ENCODE measurements at regions not wholly inside any gene's neighbourhood (a gene's known extent, or its start where the extent isn't known, plus 50 kb on each side); places are given as distances from the start of the nearest gene placed in this dataset.

DNA sequence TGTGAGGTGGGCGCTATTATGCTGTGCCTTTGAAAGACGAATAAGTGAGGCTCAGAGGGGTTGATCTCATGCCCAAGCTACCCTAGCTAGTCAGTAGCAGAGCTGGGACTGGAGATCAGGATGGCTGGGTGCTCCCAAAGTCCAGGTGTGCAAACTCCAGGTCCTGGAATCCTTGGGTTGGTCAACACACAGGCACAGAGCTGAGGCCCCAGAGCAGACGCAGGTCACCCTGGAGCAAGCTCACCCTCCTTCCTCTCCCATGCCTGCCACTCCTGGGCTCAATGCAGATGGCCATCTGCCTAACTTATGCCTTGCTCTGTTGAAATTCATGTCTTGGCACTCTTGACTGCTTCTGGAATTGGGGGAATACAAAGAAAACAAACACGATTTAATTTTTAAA is 587.2 kb downstream of the PTPRU start:
- Histone ChIP-seq H3K4me2 (ENCODE audit: control insufficient read depth, extremely low read depth, insufficient read depth, low read depth, low read length) (no peak overlapping the region), H2AFZ (ENCODE audit: control insufficient read depth, low read length) (no peak overlapping the region), H3K4me3 (ENCODE audit: control insufficient read depth in 2 of 3, extremely low read depth in 1 of 3, insufficient read depth in 2 of 3, low read depth in 1 of 3, low read length in 3 of 3) (no peak overlapping the region), H3K27ac (ENCODE audit: control insufficient read depth, insufficient read depth, low read length) (no peak overlapping the region), H3K79me2 (ENCODE audit: control insufficient read depth, insufficient read depth, low read length) (no peaks in the 10 kb centered on the region), H3K36me3 (ENCODE audit: control insufficient read depth in 2 of 2, extremely low read depth in 1 of 2, insufficient read depth in 2 of 2, low read length in 2 of 2) (no peaks in the 10 kb centered on the region), H3K27me3 (ENCODE audit: control insufficient read depth, extremely low read depth, insufficient read depth, low read length) (no peaks in the 10 kb centered on the region), H3K9me3 (ENCODE audit: control insufficient read depth, low read depth, low read length) (peaks cover 2% of the 10 kb centered on the region), H3K9me1 (ENCODE audit: control insufficient read depth, extremely low read depth, insufficient read depth, low read length) (no peaks in the 10 kb centered on the region), H4K20me1 (ENCODE audit: control insufficient read depth, extremely low read depth, insufficient read depth, low read length) (no peaks in the 10 kb centered on the region), H3K9ac (ENCODE audit: control insufficient read depth, extremely low read depth, insufficient read depth, low read length) (no peak overlapping the region), H3K4me1 (ENCODE audit: control insufficient read depth, extremely low read depth, insufficient read depth, low read length) (no peaks in the 10 kb centered on the region)
- DNase-seq (ENCODE audit: low read depth, low spot score) (no peak), FAIRE-seq (no peak)
- dilution Hi-C loops (cut with MboI; ENCODE audit: extremely low pct_ligation_motif_present, low sequenced_read_pairs), result no loop called here
- TF ChIP-seq, protein P1, sequence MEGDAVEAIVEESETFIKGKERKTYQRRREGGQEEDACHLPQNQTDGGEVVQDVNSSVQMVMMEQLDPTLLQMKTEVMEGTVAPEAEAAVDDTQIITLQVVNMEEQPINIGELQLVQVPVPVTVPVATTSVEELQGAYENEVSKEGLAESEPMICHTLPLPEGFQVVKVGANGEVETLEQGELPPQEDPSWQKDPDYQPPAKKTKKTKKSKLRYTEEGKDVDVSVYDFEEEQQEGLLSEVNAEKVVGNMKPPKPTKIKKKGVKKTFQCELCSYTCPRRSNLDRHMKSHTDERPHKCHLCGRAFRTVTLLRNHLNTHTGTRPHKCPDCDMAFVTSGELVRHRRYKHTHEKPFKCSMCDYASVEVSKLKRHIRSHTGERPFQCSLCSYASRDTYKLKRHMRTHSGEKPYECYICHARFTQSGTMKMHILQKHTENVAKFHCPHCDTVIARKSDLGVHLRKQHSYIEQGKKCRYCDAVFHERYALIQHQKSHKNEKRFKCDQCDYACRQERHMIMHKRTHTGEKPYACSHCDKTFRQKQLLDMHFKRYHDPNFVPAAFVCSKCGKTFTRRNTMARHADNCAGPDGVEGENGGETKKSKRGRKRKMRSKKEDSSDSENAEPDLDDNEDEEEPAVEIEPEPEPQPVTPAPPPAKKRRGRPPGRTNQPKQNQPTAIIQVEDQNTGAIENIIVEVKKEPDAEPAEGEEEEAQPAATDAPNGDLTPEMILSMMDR (optimal IDR thresholded peaks at IDR 0.05 in 1 of 3, IDR thresholded peaks at IDR 0.05 in 1 of 3, conservative IDR thresholded peaks at IDR 0.05 in 1 of 3; ENCODE audit: extremely low read depth in 1 of 3, insufficient read depth in 2 of 3, low read length in 3 of 3), result no peak
- no peak for TF ChIP-seq EZH2 (IDR thresholded peaks at IDR 0.05; ENCODE audit: low read length)

DNA sequence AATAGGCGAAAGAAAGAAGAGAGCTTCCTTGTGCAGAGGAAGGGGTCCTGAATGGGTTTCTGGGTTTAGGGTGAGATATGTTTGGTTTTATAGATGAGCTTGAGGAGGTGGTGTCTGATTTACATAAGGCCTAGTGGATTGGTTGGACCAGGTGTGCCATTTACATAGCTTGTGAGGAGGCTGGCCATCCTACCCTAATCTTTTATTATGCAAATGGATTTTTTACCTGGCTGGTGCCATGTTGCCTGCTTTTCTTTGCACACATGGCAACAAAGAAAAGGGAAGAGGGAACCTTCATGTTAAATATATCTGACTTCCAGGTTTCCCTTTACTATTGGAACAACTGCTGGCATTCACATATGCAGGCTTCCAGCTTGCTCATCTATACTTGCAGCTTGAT is 585.3 kb downstream of the PTPRU start:
- no peaks in the 10 kb centered on the region for H3K36me3 ChIP-seq (ENCODE audit: control insufficient read depth in 2 of 2, extremely low read depth in 1 of 2, insufficient read depth in 2 of 2, low read length in 2 of 2)
- H4K20me1 ChIP-seq (ENCODE audit: control insufficient read depth, extremely low read depth, insufficient read depth, low read length), result no peaks in the 10 kb centered on the region
- H2AFZ ChIP-seq (ENCODE audit: control insufficient read depth, low read length), result no peak overlapping the region
- H3K79me2 ChIP-seq (ENCODE audit: control insufficient read depth, insufficient read depth, low read length), result no peaks in the 10 kb centered on the region
- H3K9me3 ChIP-seq (ENCODE audit: control insufficient read depth, low read depth, low read length), result peaks cover 2% of the 10 kb centered on the region
- no peak overlapping the region for H3K4me3 ChIP-seq (ENCODE audit: control insufficient read depth in 2 of 3, extremely low read depth in 1 of 3, insufficient read depth in 2 of 3, low read depth in 1 of 3, low read length in 3 of 3)
- no peak overlapping the region for H3K9ac ChIP-seq (ENCODE audit: control insufficient read depth, extremely low read depth, insufficient read depth, low read length)
- no peaks in the 10 kb centered on the region for H3K9me1 ChIP-seq (ENCODE audit: control insufficient read depth, extremely low read depth, insufficient read depth, low read length)
- H3K27ac ChIP-seq (ENCODE audit: control insufficient read depth, insufficient read depth, low read length), result no peak overlapping the region
- dilution Hi-C loops (cut with MboI; ENCODE audit: extremely low pct_ligation_motif_present, low sequenced_read_pairs), result no loop called here
- DNase-seq (ENCODE audit: low read depth, low spot score) (no peak), FAIRE-seq (no peak)
- no peak for TF ChIP-seq EZH2 (IDR thresholded peaks at IDR 0.05; ENCODE audit: low read length)
- TF ChIP-seq, protein P1 (optimal IDR thresholded peaks at IDR 0.05 in 1 of 3, IDR thresholded peaks at IDR 0.05 in 1 of 3, conservative IDR thresholded peaks at IDR 0.05 in 1 of 3; ENCODE audit: extremely low read depth in 1 of 3, insufficient read depth in 2 of 3, low read length in 3 of 3), result no peak
- no peaks in the 10 kb centered on the region for H3K4me1 ChIP-seq (ENCODE audit: control insufficient read depth, extremely low read depth, insufficient read depth, low read length)
- no peak overlapping the region for H3K4me2 ChIP-seq (ENCODE audit: control insufficient read depth, extremely low read depth, insufficient read depth, low read depth, low read length)
- no peaks in the 10 kb centered on the region for H3K27me3 ChIP-seq (ENCODE audit: control insufficient read depth, extremely low read depth, insufficient read depth, low read length)

All from keratinocyte (primary cell).